Nephron progenitor cell (in vitro differentiated cells): ENCODE measurements at regions not wholly inside any gene's neighbourhood (a gene's known extent, or its start where the extent isn't known, plus 50 kb on each side); places are given as distances from the start of the nearest gene placed in this dataset.
"Not testable (repeated sequence)": the region's sequence is repeated elsewhere in the genome, so short reads cannot be mapped to it uniquely, and the experiment has no call there.

Experiments used
- DNase-seq: peaks from one replicate; pipeline ENCODE4 v3.0.0; 2021
- H3K27ac Mint-ChIP-seq: 2 replicates; pipeline ENCODE4 v1.8.0; 2021; ENCODE audit warnings: mild to moderate bottlenecking, moderate library complexity, mixed read lengths
- H3K27me3 Mint-ChIP-seq: 2 replicates; pipeline ENCODE4 v1.8.0; 2021; ENCODE audit warnings: mild to moderate bottlenecking, low read depth, mixed read lengths; ENCODE audit not compliant: poor library complexity
- H3K36me3 Mint-ChIP-seq: 2 replicates; pipeline ENCODE4 v1.8.0; 2021; ENCODE audit warnings: low read depth, mixed read lengths
- H3K4me1 Mint-ChIP-seq: 2 replicates; pipeline ENCODE4 v1.8.0; 2021; ENCODE audit warnings: mixed read lengths
- H3K4me3 Mint-ChIP-seq: 2 replicates; pipeline ENCODE4 v1.8.0; 2021; ENCODE audit warnings: mild to moderate bottlenecking, moderate library complexity, mixed read lengths
- H3K9me3 Mint-ChIP-seq: 2 replicates; pipeline ENCODE4 v1.8.0; 2021; ENCODE audit warnings: mild to moderate bottlenecking, moderate library complexity, mixed read lengths
- TF ChIP-seq, protein P1 (sequence below): fragments of 200-600 bp; sonication (generic); IDR thresholded peaks from 2 replicates; pipeline ENCODE4 v1.5.0; 2021; ENCODE audit warnings: antibody characterized with exemption

DNA sequence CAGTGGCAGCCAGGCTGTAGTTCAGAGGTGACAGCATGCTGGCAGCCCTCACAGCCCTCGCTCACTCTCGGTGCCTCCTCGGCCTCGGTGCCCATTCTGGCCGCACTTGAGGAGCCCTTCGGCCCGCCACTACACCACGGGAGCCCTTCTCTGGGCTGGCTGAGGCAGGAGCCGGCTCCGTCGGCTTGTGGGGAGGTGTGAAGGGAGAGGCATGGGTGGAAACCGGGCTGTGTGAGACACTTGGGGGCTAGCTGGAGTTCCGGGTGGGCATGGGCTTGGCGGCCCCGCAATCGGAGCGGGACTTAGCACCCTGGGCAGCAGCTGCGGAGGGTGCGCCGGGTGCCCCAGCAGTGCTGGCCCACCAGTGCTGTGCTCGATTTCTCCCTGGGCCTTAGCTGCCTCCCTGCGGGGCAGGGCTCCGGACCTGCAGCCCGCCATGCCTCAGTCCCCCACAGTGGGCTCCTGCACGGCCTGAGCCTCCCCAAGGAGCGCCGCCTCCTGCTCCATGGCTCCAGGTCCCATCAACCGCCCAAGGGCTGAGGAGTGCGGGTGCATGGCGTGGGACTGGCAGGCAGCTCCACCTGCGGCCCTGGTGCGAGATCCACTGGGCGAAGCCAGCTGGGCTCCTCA is 396.8 kb downstream of the FAM72C start:
- no peak for DNase-seq
- Mint-ChIP-seq H3K27ac (no peak overlapping the region), H3K4me1 (no peaks in the 10 kb centered on the region), H3K4me3 (no peak overlapping the region), H3K27me3 (no peaks in the 10 kb centered on the region), H3K9me3 (peaks cover 91% of the 10 kb centered on the region), H3K36me3 (no peaks in the 10 kb centered on the region)
- TF ChIP-seq, protein P1, sequence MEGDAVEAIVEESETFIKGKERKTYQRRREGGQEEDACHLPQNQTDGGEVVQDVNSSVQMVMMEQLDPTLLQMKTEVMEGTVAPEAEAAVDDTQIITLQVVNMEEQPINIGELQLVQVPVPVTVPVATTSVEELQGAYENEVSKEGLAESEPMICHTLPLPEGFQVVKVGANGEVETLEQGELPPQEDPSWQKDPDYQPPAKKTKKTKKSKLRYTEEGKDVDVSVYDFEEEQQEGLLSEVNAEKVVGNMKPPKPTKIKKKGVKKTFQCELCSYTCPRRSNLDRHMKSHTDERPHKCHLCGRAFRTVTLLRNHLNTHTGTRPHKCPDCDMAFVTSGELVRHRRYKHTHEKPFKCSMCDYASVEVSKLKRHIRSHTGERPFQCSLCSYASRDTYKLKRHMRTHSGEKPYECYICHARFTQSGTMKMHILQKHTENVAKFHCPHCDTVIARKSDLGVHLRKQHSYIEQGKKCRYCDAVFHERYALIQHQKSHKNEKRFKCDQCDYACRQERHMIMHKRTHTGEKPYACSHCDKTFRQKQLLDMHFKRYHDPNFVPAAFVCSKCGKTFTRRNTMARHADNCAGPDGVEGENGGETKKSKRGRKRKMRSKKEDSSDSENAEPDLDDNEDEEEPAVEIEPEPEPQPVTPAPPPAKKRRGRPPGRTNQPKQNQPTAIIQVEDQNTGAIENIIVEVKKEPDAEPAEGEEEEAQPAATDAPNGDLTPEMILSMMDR = no peak

DNA sequence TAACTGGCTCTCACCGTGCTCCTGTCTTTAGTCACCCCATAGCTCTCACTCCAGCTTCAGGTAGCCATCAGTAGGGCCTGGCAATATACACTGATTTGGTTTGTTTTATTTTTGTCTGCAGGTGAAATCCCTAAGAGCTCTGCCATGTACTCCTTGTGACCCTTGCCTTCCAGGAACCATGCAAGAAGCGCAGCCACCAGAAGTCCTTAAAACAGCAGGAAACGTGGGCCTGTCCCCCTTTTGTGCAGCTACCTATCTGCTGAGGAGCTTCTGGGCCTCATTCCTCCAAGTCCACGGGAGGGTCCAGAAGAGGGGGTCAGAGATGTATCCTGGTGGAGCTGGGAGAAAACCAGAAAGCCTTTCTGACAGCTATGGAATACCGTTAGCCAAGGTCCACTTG is 399.1 kb downstream of the FAM72C start:
- H3K36me3 Mint-ChIP-seq, DNase-seq, H3K27ac Mint-ChIP-seq, H3K4me1 Mint-ChIP-seq, H3K27me3 Mint-ChIP-seq, H3K4me3 Mint-ChIP-seq: not testable (repeated sequence)
- peaks cover 92% of the 10 kb centered on the region for H3K9me3 Mint-ChIP-seq

DNA sequence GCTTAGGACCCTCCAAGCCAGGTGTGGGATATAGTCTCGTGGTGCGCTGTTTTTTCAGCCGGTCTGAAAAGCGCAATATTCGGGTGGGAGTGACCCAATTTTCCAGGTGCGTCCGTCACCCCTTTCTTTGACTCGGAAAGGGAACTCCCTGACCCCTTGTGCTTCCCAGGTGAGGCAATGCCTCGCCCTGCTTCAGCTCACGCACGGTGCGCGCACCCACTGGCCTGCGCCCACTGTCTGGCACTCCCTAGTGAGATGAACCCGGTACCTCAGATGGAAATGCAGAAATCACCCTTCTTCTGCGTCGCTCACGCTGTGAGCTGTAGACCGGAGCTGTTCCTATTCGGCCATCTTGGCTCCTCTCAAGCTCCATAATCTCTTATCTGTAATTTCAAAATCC is 408.0 kb downstream of the FAM72C start:
- not testable (repeated sequence) for H3K4me3 Mint-ChIP-seq, H3K27ac Mint-ChIP-seq, H3K4me1 Mint-ChIP-seq, H3K36me3 Mint-ChIP-seq, DNase-seq, H3K27me3 Mint-ChIP-seq
- peaks cover 51% of the 10 kb centered on the region for H3K9me3 Mint-ChIP-seq

DNA sequence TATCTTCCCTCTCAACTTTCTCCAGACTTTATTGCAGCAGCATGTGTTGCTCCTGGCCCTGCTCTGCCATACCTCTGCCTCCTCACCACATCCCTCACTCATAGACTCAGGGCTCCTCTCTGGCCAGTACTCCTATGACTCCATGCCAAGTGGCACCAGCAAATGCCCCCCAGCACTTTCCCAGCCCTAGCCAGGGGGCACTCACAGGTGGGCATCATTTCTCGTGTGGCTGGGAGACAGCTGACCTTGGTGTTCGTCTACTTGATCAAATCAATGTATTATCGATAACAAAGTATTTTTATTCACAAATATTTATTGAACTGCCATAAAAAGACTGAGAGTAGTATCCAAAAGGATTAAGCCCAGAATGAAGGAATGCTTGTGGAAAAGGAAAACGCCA is 418.2 kb downstream of the FAM72C start:
- Mint-ChIP-seq H3K27ac (no peak overlapping the region), H3K27me3 (no peaks in the 10 kb centered on the region), H3K4me1 (no peaks in the 10 kb centered on the region), H3K4me3 (no peak overlapping the region), H3K36me3 (no peaks in the 10 kb centered on the region), H3K9me3 (peaks cover 82% of the 10 kb centered on the region)
- no peak for DNase-seq
- TF ChIP-seq, protein P1 = no peak

DNA sequence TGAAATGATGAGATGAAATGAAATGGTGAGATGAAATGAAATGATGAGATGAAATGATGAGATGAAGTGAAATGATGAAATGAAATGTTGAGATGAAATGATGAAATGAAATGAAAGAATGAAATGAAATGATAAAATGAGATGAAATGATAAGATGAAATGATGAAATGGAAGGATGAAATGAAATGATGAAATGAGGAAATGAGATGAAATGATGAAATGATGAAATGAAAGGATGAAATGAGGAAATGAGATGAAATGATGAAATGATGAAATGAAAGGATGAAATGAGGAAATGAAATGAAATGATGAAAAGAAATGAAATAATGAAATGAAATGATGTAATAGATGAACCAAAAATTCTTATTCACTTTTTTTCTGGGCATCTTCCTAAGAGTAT is 467.1 kb downstream of the FAM72C start:
- H3K27ac Mint-ChIP-seq = peak overlapping the region; percentile 9
- not testable (repeated sequence) for DNase-seq, H3K4me3 Mint-ChIP-seq, H3K4me1 Mint-ChIP-seq
- H3K27me3 Mint-ChIP-seq = peaks cover 26% of the 10 kb centered on the region
- peaks cover 20% of the 10 kb centered on the region for H3K36me3 Mint-ChIP-seq
- peaks cover 33% of the 10 kb centered on the region for H3K9me3 Mint-ChIP-seq

DNA sequence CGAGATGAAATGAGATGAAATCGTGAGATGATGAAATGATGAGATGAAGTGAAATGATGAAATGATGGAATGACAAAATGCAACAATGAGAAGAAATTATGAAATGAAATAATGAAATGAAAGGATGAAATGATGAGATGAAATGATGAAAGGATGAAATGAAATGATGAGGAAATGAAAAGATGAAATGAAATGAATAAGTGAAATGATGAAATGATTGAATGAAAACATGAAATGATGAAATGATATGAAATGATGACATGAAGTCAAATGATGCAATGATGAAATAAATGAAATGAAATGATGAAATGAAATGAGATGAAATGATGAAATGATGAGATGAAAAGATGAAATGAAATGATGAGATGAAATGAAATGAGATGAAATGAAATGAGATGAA is 467.7 kb downstream of the FAM72C start:
- not testable (repeated sequence) for H3K4me3 Mint-ChIP-seq, H3K4me1 Mint-ChIP-seq, H3K27ac Mint-ChIP-seq, DNase-seq
- H3K27me3 Mint-ChIP-seq = peaks cover 26% of the 10 kb centered on the region
- H3K36me3 Mint-ChIP-seq = peaks cover 20% of the 10 kb centered on the region
- H3K9me3 Mint-ChIP-seq = peaks cover 33% of the 10 kb centered on the region

DNA sequence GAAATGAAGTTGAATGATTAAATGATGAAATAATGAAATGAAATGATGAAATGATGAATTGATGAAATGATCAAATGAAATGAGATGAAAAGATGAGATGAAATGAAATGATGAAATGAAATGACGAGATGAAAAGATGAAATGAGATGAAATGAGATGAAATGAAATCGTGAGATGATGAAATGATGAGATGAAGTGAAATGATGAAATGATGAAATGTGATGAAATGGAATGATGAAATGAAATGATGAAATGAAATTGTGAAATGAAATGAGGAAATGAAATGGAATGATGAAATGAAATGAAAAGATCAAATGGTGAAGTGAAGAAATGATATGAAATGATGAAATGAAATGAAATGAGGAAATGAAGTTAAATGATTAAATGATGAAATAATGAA is 468.7 kb downstream of the FAM72C start:
- not testable (repeated sequence) for DNase-seq, H3K27ac Mint-ChIP-seq, H3K4me1 Mint-ChIP-seq, H3K4me3 Mint-ChIP-seq
- peaks cover 33% of the 10 kb centered on the region for H3K9me3 Mint-ChIP-seq
- peaks cover 26% of the 10 kb centered on the region for H3K27me3 Mint-ChIP-seq
- H3K36me3 Mint-ChIP-seq = peaks cover 20% of the 10 kb centered on the region

DNA sequence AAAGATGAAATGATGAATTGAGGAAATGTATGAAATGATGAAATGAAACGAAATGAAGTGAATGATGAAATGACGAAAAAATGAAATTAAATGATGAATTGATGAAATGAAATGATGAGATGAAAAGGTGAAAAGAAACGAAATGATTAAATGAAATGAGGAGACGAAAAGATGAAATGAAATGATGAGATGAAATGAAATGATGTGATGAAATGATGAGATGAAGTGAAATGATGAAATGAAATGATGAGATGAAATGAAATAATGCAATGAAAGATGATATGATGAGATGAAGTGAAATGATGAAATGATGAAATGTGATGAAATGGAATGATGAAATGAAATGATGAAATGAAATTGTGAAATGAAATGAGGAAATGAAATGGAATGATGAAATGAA is 469.7 kb downstream of the FAM72C start:
- not testable (repeated sequence) for H3K27ac Mint-ChIP-seq

DNA sequence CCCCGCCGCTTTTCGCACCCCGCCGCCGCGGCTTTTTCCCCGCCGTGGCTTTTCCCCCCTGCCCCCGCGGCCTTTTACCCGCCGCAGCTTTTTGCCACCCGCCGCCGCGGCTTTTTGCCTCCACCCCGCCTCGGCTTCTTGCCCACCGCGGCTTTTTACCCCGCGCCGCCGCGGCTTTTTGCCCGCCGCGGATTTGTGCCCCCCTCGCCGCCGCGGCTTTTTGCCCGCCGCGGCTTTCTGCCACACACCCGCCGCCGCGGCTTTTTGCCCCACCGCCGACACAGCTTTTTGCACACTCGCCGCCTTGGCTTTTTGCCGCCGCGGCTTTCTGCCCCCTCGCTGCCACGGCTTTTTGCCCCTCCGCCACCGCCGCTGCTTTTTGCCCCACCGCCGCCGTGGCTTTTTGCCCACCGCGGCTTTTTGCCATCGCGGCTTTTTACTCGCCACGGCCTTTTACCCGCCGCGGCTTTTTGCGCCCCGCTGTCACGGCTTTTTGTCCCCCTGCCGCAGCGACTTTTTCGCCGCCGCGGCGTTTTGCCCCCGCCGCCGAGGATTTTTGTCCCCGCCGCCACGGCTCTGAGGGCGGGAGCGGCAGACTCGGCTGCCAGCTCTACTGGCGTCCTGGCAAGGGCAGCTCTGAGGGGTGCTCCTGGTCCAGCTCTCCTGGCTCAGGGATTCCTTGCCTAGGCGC is 473.6 kb downstream of the FAM72C start:
- Mint-ChIP-seq H3K9me3 (peaks cover 17% of the 10 kb centered on the region), H3K27me3 (peaks cover 19% of the 10 kb centered on the region), H3K36me3 (peaks cover 14% of the 10 kb centered on the region)
- not testable (repeated sequence) for H3K27ac Mint-ChIP-seq, H3K4me1 Mint-ChIP-seq, DNase-seq, H3K4me3 Mint-ChIP-seq

More for the DNA sequence above, 469.7 kb downstream of the FAM72C start:
- H3K4me1 Mint-ChIP-seq, H3K4me3 Mint-ChIP-seq, DNase-seq: not testable (repeated sequence)
- Mint-ChIP-seq H3K27me3 (peaks cover 26% of the 10 kb centered on the region), H3K36me3 (peaks cover 20% of the 10 kb centered on the region), H3K9me3 (peaks cover 33% of the 10 kb centered on the region)
